Uterus (tissue), 2 donors: ENCODE measurements at regions not wholly inside any gene's neighbourhood (a gene's known extent, or its start where the extent isn't known, plus 50 kb on each side); places are given as distances from the start of the nearest gene placed in this dataset.

ENCODE experiments used
- POLR2A ChIP-seq, 2 donors: fragments of 450-650 bp; IDR thresholded peaks; one replicate each; pipeline ENCODE4 v1.6.1; 2016; ENCODE audit warnings: antibody characterized with exemption in 2 of 2, mild to moderate bottlenecking in 1 of 2, moderate library complexity in 1 of 2
- TF ChIP-seq, protein P1 (sequence below), 4 experiments: fragments of 200-600 bp in 2 of 4; fragments of 450-650 bp in 2 of 4; sonication (generic) in 2 of 4; IDR thresholded peaks; one replicate each; pipeline ENCODE4 v1.5.1; 2016 to 2019; ENCODE audit warnings: antibody characterized with exemption in 4 of 4, mild to moderate bottlenecking in 2 of 4, moderate library complexity in 1 of 4

DNA sequence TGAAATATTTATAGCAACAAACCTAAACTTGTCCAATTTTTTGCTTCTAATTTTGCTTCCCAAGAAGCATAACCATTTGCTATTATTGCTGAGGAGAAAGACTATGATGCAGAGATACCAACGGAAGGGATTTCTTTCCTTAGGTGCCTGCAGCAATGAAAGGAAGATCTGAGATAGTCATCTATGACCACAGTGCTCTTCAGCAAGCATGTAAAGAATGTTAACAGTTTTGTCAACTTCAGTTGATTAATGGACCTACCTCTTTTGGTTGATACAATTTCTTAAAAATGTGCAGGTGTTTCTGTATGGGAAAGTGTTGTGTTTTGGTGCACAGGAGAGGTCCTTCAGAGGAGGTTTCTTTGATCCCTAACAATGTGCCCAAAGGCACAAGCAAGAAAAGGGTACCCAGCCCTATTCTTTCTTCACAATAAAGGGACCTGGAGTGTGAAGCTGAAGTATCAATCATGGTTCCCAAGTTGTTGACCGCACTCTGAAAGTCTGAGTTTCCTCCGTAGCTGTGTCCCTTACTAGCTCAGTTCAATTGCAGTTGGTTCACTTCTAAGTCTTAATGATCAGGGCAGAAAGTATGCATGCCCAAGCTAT is 307.7 kb upstream of the KCNH8 start:
- TF ChIP-seq, protein P1, sequence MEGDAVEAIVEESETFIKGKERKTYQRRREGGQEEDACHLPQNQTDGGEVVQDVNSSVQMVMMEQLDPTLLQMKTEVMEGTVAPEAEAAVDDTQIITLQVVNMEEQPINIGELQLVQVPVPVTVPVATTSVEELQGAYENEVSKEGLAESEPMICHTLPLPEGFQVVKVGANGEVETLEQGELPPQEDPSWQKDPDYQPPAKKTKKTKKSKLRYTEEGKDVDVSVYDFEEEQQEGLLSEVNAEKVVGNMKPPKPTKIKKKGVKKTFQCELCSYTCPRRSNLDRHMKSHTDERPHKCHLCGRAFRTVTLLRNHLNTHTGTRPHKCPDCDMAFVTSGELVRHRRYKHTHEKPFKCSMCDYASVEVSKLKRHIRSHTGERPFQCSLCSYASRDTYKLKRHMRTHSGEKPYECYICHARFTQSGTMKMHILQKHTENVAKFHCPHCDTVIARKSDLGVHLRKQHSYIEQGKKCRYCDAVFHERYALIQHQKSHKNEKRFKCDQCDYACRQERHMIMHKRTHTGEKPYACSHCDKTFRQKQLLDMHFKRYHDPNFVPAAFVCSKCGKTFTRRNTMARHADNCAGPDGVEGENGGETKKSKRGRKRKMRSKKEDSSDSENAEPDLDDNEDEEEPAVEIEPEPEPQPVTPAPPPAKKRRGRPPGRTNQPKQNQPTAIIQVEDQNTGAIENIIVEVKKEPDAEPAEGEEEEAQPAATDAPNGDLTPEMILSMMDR (IDR thresholded peaks at IDR 0.05), result no peak
- no peak for TF ChIP-seq POLR2A (IDR thresholded peaks at IDR 0.05)
